GM12878 (cell line): ENCODE measurements at regions not wholly inside any gene's neighbourhood (a gene's known extent, or its start where the extent isn't known, plus 50 kb on each side); places are given as distances from the start of the nearest gene placed in this dataset.

Source experiments
- ATAC-seq: fragments of 200-7000 bp; cut with Tn5 transposase; 3 replicates; pipeline ENCODE4 v1.9.1; 2020; ENCODE audit warnings: mild to moderate bottlenecking, moderate library complexity
- BruUV-seq: library from RNA; stranded (reverse); fragments of 400-500 nt; replicated peaks from 2 replicates; lab custom pipeline; 2021; lab: Mats Ljungman, UMichigan
- CTCF ChIA-PET: fragments of 300-600 bp; sonication (Branson Sonifier 250); formaldehyde crosslinking; extraction: SDS; loops from one replicate; lab custom pipeline; 2021; ENCODE audit warnings: inconsistent platforms; lab: Yijun Ruan, JAX
- POLR2A ChIA-PET: fragments of 350-600 bp; formaldehyde crosslinking; extraction: SDS; loops from one replicate; lab custom pipeline; 2021; ENCODE audit warnings: inconsistent platforms; lab: Charles Lee
- RAD21 ChIA-PET: fragments of 300-600 bp; sonication (Branson Sonifier 250); formaldehyde crosslinking; loops from one replicate; lab custom pipeline; 2023; ENCODE audit warnings: antibody characterized with exemption; ENCODE audit not compliant: unreplicated experiment; lab: Charles Lee
- SMC1A ChIA-PET: fragments of 300-600 bp; sonication (Branson Sonifier 250); formaldehyde crosslinking; loops from one replicate; lab custom pipeline; 2023; ENCODE audit not compliant: unreplicated experiment, uncharacterized antibody; lab: Charles Lee
- DNase-seq: peaks from one replicate; pipeline ENCODE4 v3.0.0-alpha.2; 2011; ENCODE audit warnings: low read depth, low spot score
- FAIRE-seq: peaks from 3 replicates; lab custom pipeline; 2011; peaks lifted over from hg19 to GRCh38; lab: Jason Lieb, UNC
- H2AFZ ChIP-seq: 2 replicates; pipeline ENCODE4 v1.6.0; 2011; ENCODE audit warnings: low read depth, low read length, control low read depth; ENCODE audit not compliant: control insufficient read depth
- H3K27ac ChIP-seq: 2 replicates; pipeline ENCODE4 v1.5.1; 2011; ENCODE audit warnings: control low read depth; ENCODE audit not compliant: control insufficient read depth, insufficient read depth
- H3K27me3 ChIP-seq, 2 experiments: replicated peaks in 1 of 2; 2 replicates each; pipeline versions ENCODE4 v1.6.0 to v1.6.1; 2011; ENCODE audit warnings: low read length in 1 of 2; ENCODE audit not compliant: control insufficient read depth in 2 of 2, insufficient read depth in 2 of 2
- H3K36me3 ChIP-seq, 2 experiments: 2 replicates each; pipeline ENCODE4 v1.5.1; 2011; ENCODE audit warnings: low read length in 1 of 2; ENCODE audit not compliant: control insufficient read depth in 2 of 2, insufficient read depth in 2 of 2
- H3K4me1 ChIP-seq: 2 replicates; pipeline ENCODE4 v1.6.1; 2011; ENCODE audit warnings: mild to moderate bottlenecking, low read length, moderate library complexity, mixed read lengths; ENCODE audit not compliant: control insufficient read depth, insufficient read depth
- H3K4me2 ChIP-seq: 2 replicates; pipeline ENCODE4 v1.6.0; 2011; ENCODE audit warnings: control low read depth; ENCODE audit not compliant: control insufficient read depth, insufficient read depth
- H3K4me3 ChIP-seq: fragments of 200-600 bp; sonication (generic); 2 replicates; pipeline ENCODE4 v1.5.1; 2016
- H3K79me2 ChIP-seq: 2 replicates; pipeline ENCODE4 v1.6.0; 2011; ENCODE audit warnings: low read length; ENCODE audit not compliant: control insufficient read depth, insufficient read depth
- H3K9ac ChIP-seq: 2 replicates; pipeline ENCODE4 v1.8.0; 2011; ENCODE audit warnings: low read length, control low read depth, mixed read lengths; ENCODE audit not compliant: control insufficient read depth, insufficient read depth
- H3K9me3 ChIP-seq: replicated peaks from 3 replicates; pipeline ENCODE4 v1.5.1; 2011; ENCODE audit warnings: mild to moderate bottlenecking, low read length; ENCODE audit not compliant: control insufficient read depth, insufficient read depth
- H4K20me1 ChIP-seq: 2 replicates; pipeline ENCODE4 v1.6.0; 2011; ENCODE audit not compliant: control insufficient read depth, insufficient read depth
- BHLHE40 ChIP-seq, 2 experiments: fragments of 450-650 bp in 1 of 2; IDR thresholded peaks; 2 replicates each; pipeline ENCODE4 v1.6.1; 2011 to 2017; ENCODE audit warnings: low read depth in 2 of 2, borderline replicate concordance in 1 of 2, improper control_type of control experiment in 1 of 2, low read length in 1 of 2, mild to moderate bottlenecking in 1 of 2
- CBX3 ChIP-seq: fragments of 200-600 bp; sonication (generic); IDR thresholded peaks from 2 replicates; pipeline ENCODE4 v1.6.1; 2016; ENCODE audit warnings: low read depth, borderline replicate concordance
- CREM ChIP-seq: IDR thresholded peaks from 2 replicates; pipeline ENCODE4 v1.6.1; 2014; ENCODE audit warnings: antibody characterized with exemption, low read depth
- HDAC6 ChIP-seq: fragments of 200-600 bp; sonication (generic); IDR thresholded peaks from one replicate; pipeline ENCODE4 v1.8.0; 2017; ENCODE audit warnings: antibody characterized with exemption; ENCODE audit not compliant: unreplicated experiment
- IKZF2 ChIP-seq, 2 experiments: fragments of 450-650 bp; IDR thresholded peaks; 2 replicates each; pipeline ENCODE4 v1.6.1; 2017; ENCODE audit warnings: mild to moderate bottlenecking in 2 of 2, moderate library complexity in 2 of 2
- MEF2A ChIP-seq: IDR thresholded peaks from 2 replicates; pipeline ENCODE4 v1.6.1; 2011; ENCODE audit warnings: low read depth, mild to moderate bottlenecking, low read length, moderate library complexity; ENCODE audit not compliant: insufficient read depth
- NBN ChIP-seq: fragments of 450-650 bp; IDR thresholded peaks from 2 replicates; pipeline ENCODE4 v1.6.1; 2016
- PAX5 ChIP-seq: IDR thresholded peaks from 2 replicates; pipeline ENCODE4 v1.6.1; 2011; ENCODE audit warnings: low read depth, low read length, borderline replicate concordance
- POLR2A ChIP-seq: IDR thresholded peaks from 2 replicates; pipeline ENCODE4 v1.6.1; 2011; ENCODE audit warnings: low read depth, mild to moderate bottlenecking, low read length
- POLR2AphosphoS2 ChIP-seq: IDR thresholded peaks from 2 replicates; pipeline ENCODE4 v1.6.1; 2011; ENCODE audit warnings: low read depth, mild to moderate bottlenecking, low read length, improper control_type of control experiment, moderate library complexity
- RBBP5 ChIP-seq: fragments of 200-600 bp; sonication (generic); conservative IDR thresholded peaks from 2 replicates; pipeline ENCODE4 v1.6.1; 2016
- SIN3A ChIP-seq: IDR thresholded peaks from 2 replicates; pipeline ENCODE4 v1.6.1; 2012; ENCODE audit warnings: low read depth, low read length, improper control_type of control experiment
- SRF ChIP-seq, 2 experiments: IDR thresholded peaks; 2 replicates each; pipeline ENCODE4 v1.6.1; 2011; ENCODE audit warnings: low read depth in 2 of 2, low read length in 2 of 2, mild to moderate bottlenecking in 1 of 2, moderate library complexity in 1 of 2
- TAF1 ChIP-seq: IDR thresholded peaks from 2 replicates; pipeline ENCODE4 v1.6.1; 2011; ENCODE audit warnings: mild to moderate bottlenecking, low read depth, low read length, borderline replicate concordance
- ZNF274 ChIP-seq: IDR thresholded peaks from one replicate; pipeline ENCODE4 v1.8.0; 2011; ENCODE audit not compliant: insufficient read length, insufficient read depth
- WGBS: methylation state at CpG from one replicate; pipeline ENCODE4 v1.1.6; 2016; ENCODE audit warnings: low lambda C conversion rate; ENCODE audit not compliant: insufficient replicate concordance, insufficient coverage; ENCODE audit errors: missing lambda C conversion rate; 5-methylcytosine and 5-hydroxymethylcytosine counted together
- in situ Hi-C: fragments of 300-500 bp; cut with MboI; formaldehyde crosslinking; loops from 9 replicates; pipeline ENCODE4 v1.14.3; 2018; ENCODE audit warnings: mixed read lengths
- intact Hi-C: fragments of 100-400 bp; cut with micrococcal nuclease; formaldehyde crosslinking; loops from one replicate; pipeline ENCODE4 v1.14.2; 2022; ENCODE audit not compliant: unreplicated experiment
- TF ChIP-seq, protein P1 (sequence below): fragments of 450-650 bp; IDR thresholded peaks from 2 replicates; pipeline ENCODE4 v1.6.1; 2017; ENCODE audit warnings: mild to moderate bottlenecking, moderate library complexity
- TF ChIP-seq, protein P2 (sequence below): IDR thresholded peaks from 2 replicates; pipeline ENCODE4 v1.6.1; 2012; ENCODE audit warnings: low read length, inconsistent platforms

DNA sequence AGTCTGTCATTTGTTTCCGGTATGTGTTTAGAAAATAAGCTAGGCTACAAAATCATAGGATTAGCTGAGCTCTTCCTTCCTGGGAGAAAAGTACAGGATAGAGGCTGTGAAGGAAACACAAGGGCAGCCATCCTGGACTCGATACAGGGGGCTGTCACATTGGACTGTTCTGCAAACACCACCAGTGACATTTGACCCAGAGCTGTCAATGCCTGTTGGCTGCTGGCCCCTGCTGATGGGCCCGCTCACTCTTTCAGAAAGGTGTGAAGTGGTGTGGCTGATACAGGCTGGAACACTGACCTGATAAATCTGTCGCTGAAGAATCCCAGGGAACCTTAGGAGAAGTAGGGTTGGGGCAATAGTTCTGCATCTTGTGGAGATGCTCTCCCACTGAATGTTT, 183.1 kb downstream of the RHOU start:
- Histone ChIP-seq H3K9me3 (no peaks in the 10 kb centered on the region), H3K9ac (no peak overlapping the region), H3K79me2 (no peaks in the 10 kb centered on the region), H2AFZ (no peak overlapping the region), H3K27me3 (no peaks in the 10 kb centered on the region; a peak in 2 of 4 replicates), H3K27ac (no peak overlapping the region), H4K20me1 (no peaks in the 10 kb centered on the region), H3K36me3 (no peaks in the 10 kb centered on the region), H3K4me3 (no peak overlapping the region), H3K4me1 (no peaks in the 10 kb centered on the region), H3K4me2 (no peak overlapping the region)
- ChIA-PET CTCF (interaction anchor here (0.7 kb wide), 1 partner anchor 70 kb away, joined by 3 read pairs; no protein-coding TSS in a partner anchor), RAD21 (no interaction called here), POLR2A (no interaction called here), SMC1A (no interaction called here)
- ATAC-seq (no peak), FAIRE-seq (no peak), DNase-seq (no peak)
- whole genome bisulfite sequencing = 57% methylated on average over 4 of the region's 4 CpGs
- intact Hi-C loops = no loop called here
- TF ChIP-seq HDAC6 (no peak), MEF2A (no peak), CBX3 (no peak), POLR2A (no peak), IKZF2 (IDR thresholded peaks at IDR 0.05) (no peak), ZNF274 (no peak), CREM (no peak), POLR2AphosphoS2 (no peak), NBN (no peak), PAX5 (no peak), SRF (IDR thresholded peaks at IDR 0.05; ENCODE audit: low read depth in 2 of 2, low read length in 2 of 2) (no peak), SIN3A (no peak), BHLHE40 (IDR thresholded peaks at IDR 0.05; ENCODE audit: borderline replicate concordance in 1 of 2, low read depth in 2 of 2, low read length in 1 of 2) (no peak), TAF1 (no peak), RBBP5 (no peak)
- TF ChIP-seq, protein P1, sequence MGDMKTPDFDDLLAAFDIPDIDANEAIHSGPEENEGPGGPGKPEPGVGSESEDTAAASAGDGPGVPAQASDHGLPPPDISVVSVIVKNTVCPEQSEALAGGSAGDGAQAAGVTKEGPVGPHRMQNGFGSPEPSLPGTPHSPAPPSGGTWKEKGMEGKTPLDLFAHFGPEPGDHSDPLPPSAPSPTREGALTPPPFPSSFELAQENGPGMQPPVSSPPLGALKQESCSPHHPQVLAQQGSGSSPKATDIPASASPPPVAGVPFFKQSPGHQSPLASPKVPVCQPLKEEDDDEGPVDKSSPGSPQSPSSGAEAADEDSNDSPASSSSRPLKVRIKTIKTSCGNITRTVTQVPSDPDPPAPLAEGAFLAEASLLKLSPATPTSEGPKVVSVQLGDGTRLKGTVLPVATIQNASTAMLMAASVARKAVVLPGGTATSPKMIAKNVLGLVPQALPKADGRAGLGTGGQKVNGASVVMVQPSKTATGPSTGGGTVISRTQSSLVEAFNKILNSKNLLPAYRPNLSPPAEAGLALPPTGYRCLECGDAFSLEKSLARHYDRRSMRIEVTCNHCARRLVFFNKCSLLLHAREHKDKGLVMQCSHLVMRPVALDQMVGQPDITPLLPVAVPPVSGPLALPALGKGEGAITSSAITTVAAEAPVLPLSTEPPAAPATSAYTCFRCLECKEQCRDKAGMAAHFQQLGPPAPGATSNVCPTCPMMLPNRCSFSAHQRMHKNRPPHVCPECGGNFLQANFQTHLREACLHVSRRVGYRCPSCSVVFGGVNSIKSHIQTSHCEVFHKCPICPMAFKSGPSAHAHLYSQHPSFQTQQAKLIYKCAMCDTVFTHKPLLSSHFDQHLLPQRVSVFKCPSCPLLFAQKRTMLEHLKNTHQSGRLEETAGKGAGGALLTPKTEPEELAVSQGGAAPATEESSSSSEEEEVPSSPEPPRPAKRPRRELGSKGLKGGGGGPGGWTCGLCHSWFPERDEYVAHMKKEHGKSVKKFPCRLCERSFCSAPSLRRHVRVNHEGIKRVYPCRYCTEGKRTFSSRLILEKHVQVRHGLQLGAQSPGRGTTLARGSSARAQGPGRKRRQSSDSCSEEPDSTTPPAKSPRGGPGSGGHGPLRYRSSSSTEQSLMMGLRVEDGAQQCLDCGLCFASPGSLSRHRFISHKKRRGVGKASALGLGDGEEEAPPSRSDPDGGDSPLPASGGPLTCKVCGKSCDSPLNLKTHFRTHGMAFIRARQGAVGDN = no peak
- TF ChIP-seq, protein P2, sequence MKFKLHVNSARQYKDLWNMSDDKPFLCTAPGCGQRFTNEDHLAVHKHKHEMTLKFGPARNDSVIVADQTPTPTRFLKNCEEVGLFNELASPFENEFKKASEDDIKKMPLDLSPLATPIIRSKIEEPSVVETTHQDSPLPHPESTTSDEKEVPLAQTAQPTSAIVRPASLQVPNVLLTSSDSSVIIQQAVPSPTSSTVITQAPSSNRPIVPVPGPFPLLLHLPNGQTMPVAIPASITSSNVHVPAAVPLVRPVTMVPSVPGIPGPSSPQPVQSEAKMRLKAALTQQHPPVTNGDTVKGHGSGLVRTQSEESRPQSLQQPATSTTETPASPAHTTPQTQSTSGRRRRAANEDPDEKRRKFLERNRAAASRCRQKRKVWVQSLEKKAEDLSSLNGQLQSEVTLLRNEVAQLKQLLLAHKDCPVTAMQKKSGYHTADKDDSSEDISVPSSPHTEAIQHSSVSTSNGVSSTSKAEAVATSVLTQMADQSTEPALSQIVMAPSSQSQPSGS = no peak
- in situ Hi-C loops = no loop called here
- BruUV-seq = no TSS peak
